SK-N-SH treated with all-trans-retinoic acid at 6 μM for 48 hours (cell line): ENCODE measurements at regions not wholly inside any gene's neighbourhood (a gene's known extent, or its start where the extent isn't known, plus 50 kb on each side); places are given as distances from the start of the nearest gene placed in this dataset.

Experiments used
- ATAC-seq: fragments of 200-7000 bp; cut with Tn5 transposase; 3 replicates; pipeline ENCODE4 v1.9.1; 2020; ENCODE audit warnings: mild to moderate bottlenecking, moderate library complexity
- BACH2 ChIP-seq: fragments of 250-450 bp; sonication (Bioruptor Pico); IDR thresholded peaks from 2 replicates; pipeline ENCODE4 v1.9.0; 2021; ENCODE audit warnings: mild to moderate bottlenecking, borderline replicate concordance
- CREB5 ChIP-seq: fragments of 250-450 bp; sonication (Bioruptor Pico); IDR thresholded peaks from 2 replicates; pipeline ENCODE4 v1.5.1; 2020; ENCODE audit warnings: low read depth, mild to moderate bottlenecking, moderate library complexity
- CSRNP3 ChIP-seq: fragments of 250-450 bp; sonication (Bioruptor Pico); IDR thresholded peaks from 2 replicates; pipeline ENCODE4 v1.5.1; 2021; ENCODE audit warnings: mild to moderate bottlenecking, moderate library complexity
- ESRRG ChIP-seq: fragments of 250-450 bp; sonication (Bioruptor Pico); IDR thresholded peaks from 2 replicates; pipeline ENCODE4 v1.6.1; 2021; ENCODE audit warnings: mild to moderate bottlenecking
- GLIS3 ChIP-seq: fragments of 250-450 bp; sonication (Bioruptor Pico); IDR thresholded peaks from 2 replicates; pipeline ENCODE4 v1.5.0; 2020; ENCODE audit warnings: mild to moderate bottlenecking, moderate library complexity
- ISL1 ChIP-seq: fragments of 250-450 bp; sonication (Bioruptor Pico); IDR thresholded peaks from 2 replicates; pipeline ENCODE4 v2.1.2; 2022; ENCODE audit warnings: mild to moderate bottlenecking, moderate library complexity
- OSR1 ChIP-seq: fragments of 250-450 bp; sonication (Bioruptor Pico); IDR thresholded peaks from 2 replicates; pipeline ENCODE4 v1.8.0; 2022; ENCODE audit warnings: moderate library complexity, mild to moderate bottlenecking, inconsistent platforms
- PATZ1 ChIP-seq: fragments of 250-450 bp; sonication (Bioruptor Pico); IDR thresholded peaks from 2 replicates; pipeline ENCODE4 v1.8.0; 2020; ENCODE audit warnings: mild to moderate bottlenecking, moderate library complexity, borderline replicate concordance
- POU6F1 ChIP-seq: fragments of 250-450 bp; sonication (Bioruptor Pico); IDR thresholded peaks from 2 replicates; pipeline ENCODE4 v1.8.0; 2021; ENCODE audit warnings: low read depth, mild to moderate bottlenecking, moderate library complexity, borderline replicate concordance
- PPARA ChIP-seq: fragments of 250-450 bp; sonication (Bioruptor Pico); IDR thresholded peaks from 2 replicates; pipeline ENCODE4 v1.5.0; 2020; ENCODE audit warnings: mild to moderate bottlenecking, borderline replicate concordance
- RARB ChIP-seq: fragments of 250-450 bp; sonication (Bioruptor Pico); IDR thresholded peaks from 2 replicates; pipeline ENCODE4 v1.8.0; 2021; ENCODE audit warnings: mild to moderate bottlenecking, moderate library complexity
- TOX ChIP-seq: fragments of 250-450 bp; sonication (Bioruptor Pico); IDR thresholded peaks from 2 replicates; pipeline ENCODE4 v1.8.0; 2021; ENCODE audit warnings: mild to moderate bottlenecking, moderate library complexity, borderline replicate concordance
- TSHZ2 ChIP-seq: fragments of 250-450 bp; sonication (Bioruptor Pico); IDR thresholded peaks from 2 replicates; pipeline ENCODE4 v1.5.0; 2020; ENCODE audit warnings: mild to moderate bottlenecking, moderate library complexity
- ZFP3 ChIP-seq: fragments of 250-450 bp; sonication (Bioruptor Pico); IDR thresholded peaks from 2 replicates; pipeline ENCODE4 v1.5.0; 2020; ENCODE audit warnings: mild to moderate bottlenecking, moderate library complexity
- ZNF565 ChIP-seq: fragments of 450-650 bp; formaldehyde crosslinking; conservative IDR thresholded peaks from 2 replicates; pipeline ENCODE4 v1.5.0; 2020; ENCODE audit warnings: low read depth, mild to moderate bottlenecking, moderate library complexity
- ZNF70 ChIP-seq: fragments of 450-650 bp; formaldehyde crosslinking; IDR thresholded peaks from 2 replicates; pipeline ENCODE4 v1.5.0; 2020; ENCODE audit warnings: mild to moderate bottlenecking, moderate library complexity
- ZNF8 ChIP-seq: fragments of 450-650 bp; formaldehyde crosslinking; IDR thresholded peaks from 2 replicates; pipeline ENCODE4 v1.5.0; 2020; ENCODE audit warnings: mild to moderate bottlenecking, moderate library complexity

GRCh38 chr1:5763696-5764370 is 228.4 kb downstream of the NPHP4 start (continued):
- TF ChIP-seq CREB5 (CRISPR knock-in tag): no peak
- TF ChIP-seq OSR1 (CRISPR knock-in tag): no peak
- no peak for TF ChIP-seq TOX (CRISPR knock-in tag)
- TF ChIP-seq CSRNP3 (CRISPR knock-in tag): no peak

GRCh38 chr1:5758859-5759578 is 233.2 kb downstream of the NPHP4 start:
- TF ChIP-seq ISL1: no peak
- no peak for TF ChIP-seq PATZ1 (CRISPR knock-in tag)
- no peak for TF ChIP-seq ZFP3 (CRISPR knock-in tag)
- no peak for TF ChIP-seq ESRRG (CRISPR knock-in tag)
- no peak for TF ChIP-seq GLIS3 (CRISPR knock-in tag)
- no peak for TF ChIP-seq TSHZ2 (CRISPR knock-in tag)
- TF ChIP-seq ZNF8 (CRISPR knock-in tag): no peak
- TF ChIP-seq ZNF565: no peak
- no peak for TF ChIP-seq OSR1 (CRISPR knock-in tag)
- no peak for TF ChIP-seq BACH2 (CRISPR knock-in tag)
- no peak for TF ChIP-seq RARB
- TF ChIP-seq POU6F1 (CRISPR knock-in tag): no peak
- TF ChIP-seq CREB5 (CRISPR knock-in tag): no peak
- TF ChIP-seq ZNF70: no peak
- no peak for TF ChIP-seq PPARA (CRISPR knock-in tag)
- ATAC-seq: no peak
